ENCODE measurements at regions not wholly inside any gene's neighbourhood (a gene's known extent, or its start where the extent isn't known, plus 50 kb on each side); places are given as distances from the start of the nearest gene placed in this dataset.
"Not testable (repeated sequence)": the region's sequence is repeated elsewhere in the genome, so short reads cannot be mapped to it uniquely, and the experiment has no call there.

- DNase-seq (ENCODE audit: low read depth), result no peak
These were observed 933.9 kb upstream of the EPHA5 start for GRCh38 chr4:66604192-66604591.

- no peak for DNase-seq (ENCODE audit: low read depth)
These were observed 932.3 kb upstream of the EPHA5 start for GRCh38 chr4:66602622-66603021.

- no peak for DNase-seq (ENCODE audit: low read depth)
These were observed 921.7 kb upstream of the EPHA5 start for GRCh38 chr4:66591968-66592367.

- DNase-seq (ENCODE audit: low read depth), result no peak
These were observed 920.4 kb upstream of the EPHA5 start for GRCh38 chr4:66590488-66591215.

GRCh38 chr4:66589183-66589582 is 918.9 kb upstream of the EPHA5 start:
- no peak for DNase-seq (ENCODE audit: low read depth)

- DNase-seq (ENCODE audit: low read depth), result no peak
These were observed 915.5 kb upstream of the EPHA5 start for GRCh38 chr4:66585767-66586166.

- DNase-seq (ENCODE audit: low read depth), result no peak
These were observed 907.6 kb upstream of the EPHA5 start for GRCh38 chr4:66577922-66578321.

- DNase-seq (ENCODE audit: low read depth), result no peak
These were observed 904.9 kb upstream of the EPHA5 start for GRCh38 chr4:66575008-66575696.

- DNase-seq (ENCODE audit: low read depth), result no peak
These were observed 904.1 kb upstream of the EPHA5 start for GRCh38 chr4:66574145-66574978.

GRCh38 chr4:66572949-66573348 is 902.7 kb upstream of the EPHA5 start:
- no peak for DNase-seq (ENCODE audit: low read depth)

- DNase-seq (ENCODE audit: low read depth), result no peak
These were observed 900.9 kb upstream of the EPHA5 start for GRCh38 chr4:66571145-66571695.

GRCh38 chr4:66569228-66569627 is 898.9 kb upstream of the EPHA5 start:
- DNase-seq (ENCODE audit: low read depth), result no peak

- DNase-seq (ENCODE audit: low read depth), result no peak
These were observed 898.1 kb upstream of the EPHA5 start for GRCh38 chr4:66568431-66568830.

- no peak for DNase-seq (ENCODE audit: low read depth)
These were observed 897.7 kb upstream of the EPHA5 start for GRCh38 chr4:66568001-66568400.

- no peak for DNase-seq (ENCODE audit: low read depth)
These were observed 897.3 kb upstream of the EPHA5 start for GRCh38 chr4:66567551-66567950.

GRCh38 chr4:66565801-66566200 is 895.5 kb upstream of the EPHA5 start:
- DNase-seq (ENCODE audit: low read depth), result no peak

- no peak for DNase-seq (ENCODE audit: low read depth)
These were observed 894.8 kb upstream of the EPHA5 start for GRCh38 chr4:66564901-66565651.

- DNase-seq (ENCODE audit: low read depth), result no peak
These were observed 892.1 kb upstream of the EPHA5 start for GRCh38 chr4:66562276-66562806.

- DNase-seq (ENCODE audit: low read depth), result not testable (repeated sequence)
These were observed 891.3 kb upstream of the EPHA5 start for GRCh38 chr4:66561465-66562053.

- DNase-seq (ENCODE audit: low read depth), result no peak
These were observed 888.4 kb upstream of the EPHA5 start for GRCh38 chr4:66558651-66559050.

GRCh38 chr4:66556651-66557278 is 886.5 kb upstream of the EPHA5 start:
- no peak for DNase-seq (ENCODE audit: low read depth)

All from T follicular helper cell (primary cell).